ENCODE measurements at regions not wholly inside any gene's neighbourhood (a gene's known extent, or its start where the extent isn't known, plus 50 kb on each side); places are given as distances from the start of the nearest gene placed in this dataset.

- no peak for DNase-seq (ENCODE audit: low spot score)
- TF ChIP-seq CTCF (IDR thresholded peaks at IDR 0.05; ENCODE audit: borderline replicate concordance, control extremely low read depth, extremely low read depth, insufficient read depth, missing control alignments), result no peak
- in situ Hi-C loops (cut with MboI; ENCODE audit: low sequenced_read_pairs, unreplicated experiment), result no loop called here
Measured at GRCh38 chr2:207252416-207252815, 86.7 kb upstream of the KLF7 start.

- no peak for DNase-seq (ENCODE audit: low spot score)
- TF ChIP-seq CTCF (IDR thresholded peaks at IDR 0.05; ENCODE audit: borderline replicate concordance, control extremely low read depth, extremely low read depth, insufficient read depth, missing control alignments), result no peak
- in situ Hi-C loops (cut with MboI; ENCODE audit: low sequenced_read_pairs, unreplicated experiment), result no loop called here
Measured at GRCh38 chr2:207252979-207253645, 87.4 kb upstream of the KLF7 start.

GRCh38 chr2:207253666-207254345 lies 88.1 kb upstream of the KLF7 start:
- in situ Hi-C loops (cut with MboI; ENCODE audit: low sequenced_read_pairs, unreplicated experiment), result no loop called here
- DNase-seq (ENCODE audit: low spot score), result no peak
- no peak for TF ChIP-seq CTCF (IDR thresholded peaks at IDR 0.05; ENCODE audit: borderline replicate concordance, control extremely low read depth, extremely low read depth, insufficient read depth, missing control alignments)

- no peak for TF ChIP-seq CTCF (IDR thresholded peaks at IDR 0.05; ENCODE audit: borderline replicate concordance, control extremely low read depth, extremely low read depth, insufficient read depth, missing control alignments)
- DNase-seq (ENCODE audit: low spot score), result peak; percentile 26
- in situ Hi-C loops (cut with MboI; ENCODE audit: low sequenced_read_pairs, unreplicated experiment), result no loop called here
Measured at GRCh38 chr2:207254591-207255464, 89.1 kb upstream of the KLF7 start.

GRCh38 chr2:207255565-207256470 lies 90.1 kb upstream of the KLF7 start:
- in situ Hi-C loops (cut with MboI; ENCODE audit: low sequenced_read_pairs, unreplicated experiment), result no loop called here
- TF ChIP-seq CTCF (IDR thresholded peaks at IDR 0.05; ENCODE audit: borderline replicate concordance, control extremely low read depth, extremely low read depth, insufficient read depth, missing control alignments), result no peak
- DNase-seq (ENCODE audit: low spot score), result no peak
